Activated naive CD4-positive, alpha-beta T cell (primary cell): ENCODE measurements at regions not wholly inside any gene's neighbourhood (a gene's known extent, or its start where the extent isn't known, plus 50 kb on each side); places are given as distances from the start of the nearest gene placed in this dataset.

Experiments used
- DNase-seq, 4 experiments: peaks; one replicate each; lab custom pipeline; 2025; lab: John Stamatoyannopoulos, UW

DNA sequence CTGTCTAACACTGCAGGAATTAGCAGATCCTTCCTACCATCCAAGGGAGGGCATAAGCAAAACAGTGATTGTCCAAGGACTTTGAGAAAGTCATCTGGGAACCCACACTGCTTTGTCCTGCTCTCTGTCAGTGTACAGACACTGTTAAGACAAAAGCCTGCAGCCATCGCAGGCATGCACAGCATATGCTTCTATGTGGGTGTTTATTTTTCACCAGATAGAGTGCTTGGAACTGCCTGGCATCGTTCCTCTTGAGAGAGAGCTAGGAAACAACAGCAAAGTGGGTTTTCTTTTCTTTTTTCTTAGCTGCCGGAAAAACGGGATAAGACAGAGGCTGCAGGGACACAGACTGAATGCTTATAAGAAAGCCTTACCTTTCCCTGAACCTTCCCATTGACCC lies 212.3 kb downstream of the ICE1 start:
- DNase-seq = no peak

DNA sequence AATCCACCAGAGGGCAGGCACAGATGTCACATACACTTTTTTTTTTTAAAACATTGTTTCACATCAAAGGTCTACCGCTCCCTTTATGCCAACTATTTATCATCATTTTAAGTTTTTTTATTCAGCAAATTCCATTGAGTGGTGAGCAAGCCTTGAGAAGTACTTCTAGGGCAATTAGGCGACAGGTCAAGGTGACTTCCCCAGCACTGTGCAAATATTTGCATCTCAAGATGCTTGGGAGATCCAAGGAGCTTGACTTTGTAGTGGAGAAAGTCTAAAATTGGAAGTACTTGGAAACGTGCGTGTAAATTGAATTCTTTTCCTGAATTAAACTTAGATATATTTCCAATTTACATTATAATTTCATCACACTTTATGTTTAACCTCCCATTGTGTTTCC lies 211.1 kb downstream of the ICE1 start:
- DNase-seq = no peak

DNA sequence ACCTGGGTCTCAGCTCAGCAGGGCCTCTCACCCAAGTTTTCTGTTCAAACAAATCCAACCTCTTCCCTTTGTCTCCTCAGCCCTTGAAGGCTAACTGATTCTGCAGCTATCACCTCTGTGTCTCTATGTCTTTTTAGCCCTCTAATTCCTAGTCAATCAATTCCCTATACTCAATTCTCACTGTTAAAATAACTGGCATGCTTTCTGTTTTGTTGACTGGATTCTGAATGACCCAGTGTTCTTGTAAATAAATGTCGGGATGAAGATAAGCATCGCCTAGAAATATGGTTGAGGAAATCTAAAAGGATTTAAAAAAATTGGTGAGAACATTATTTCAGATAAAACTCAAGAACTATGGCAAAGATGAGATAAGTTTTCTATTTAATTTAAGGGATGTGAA lies 210.2 kb downstream of the ICE1 start:
- no peak for DNase-seq

DNA sequence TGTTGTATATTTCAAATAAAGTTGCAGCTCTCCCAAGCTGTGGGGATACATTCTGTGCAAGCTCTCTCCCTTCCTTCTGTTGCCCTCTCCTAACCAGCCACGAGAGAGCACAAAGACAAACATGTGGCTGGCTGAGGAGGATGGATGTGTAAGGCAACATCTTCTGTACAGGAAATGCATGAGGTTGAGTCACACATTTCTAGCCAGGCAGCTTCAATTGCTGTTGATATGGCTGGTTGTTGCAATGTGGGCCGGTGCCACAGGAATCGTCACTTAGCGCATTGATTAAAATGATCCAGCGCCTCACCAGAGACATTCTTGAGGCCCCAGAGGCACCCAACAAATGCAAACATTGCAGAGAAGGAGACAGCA lies 207.1 kb downstream of the ICE1 start:
- no peak for DNase-seq

DNA sequence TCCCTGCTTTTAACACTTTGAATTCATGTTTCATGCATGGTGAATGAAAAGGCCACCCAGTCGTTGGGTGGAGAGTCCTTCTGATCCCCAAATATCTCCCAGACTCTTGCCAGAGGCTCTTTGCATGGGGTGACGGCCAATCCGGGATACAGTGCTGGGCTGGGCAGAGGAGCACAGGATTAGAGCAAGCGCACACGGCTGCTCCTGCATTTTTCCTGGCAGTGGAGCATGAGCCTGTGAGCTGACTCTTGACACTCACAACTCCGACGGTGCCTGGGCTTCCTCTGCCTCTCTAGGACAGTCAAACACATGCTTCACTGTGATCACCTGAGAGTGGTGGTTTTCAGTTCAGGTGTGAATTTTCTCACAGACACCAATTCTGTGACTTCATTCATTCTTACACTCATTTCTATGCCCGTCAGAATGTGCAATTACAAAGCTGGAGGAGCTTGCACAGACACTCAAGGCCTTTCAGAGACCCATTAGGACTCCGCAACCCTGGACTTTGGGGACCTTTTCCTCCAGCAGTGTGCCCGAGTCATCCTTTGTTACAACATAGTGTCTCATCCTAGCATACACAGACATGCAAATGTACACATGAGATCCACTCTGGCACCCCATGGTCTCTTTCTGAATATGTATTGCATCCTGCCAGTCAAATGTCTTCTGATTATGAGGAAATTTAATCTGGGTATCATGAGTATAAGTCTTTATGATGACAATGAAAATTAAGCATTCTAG lies 206.6 kb downstream of the ICE1 start:
- DNase-seq = no peak

DNA sequence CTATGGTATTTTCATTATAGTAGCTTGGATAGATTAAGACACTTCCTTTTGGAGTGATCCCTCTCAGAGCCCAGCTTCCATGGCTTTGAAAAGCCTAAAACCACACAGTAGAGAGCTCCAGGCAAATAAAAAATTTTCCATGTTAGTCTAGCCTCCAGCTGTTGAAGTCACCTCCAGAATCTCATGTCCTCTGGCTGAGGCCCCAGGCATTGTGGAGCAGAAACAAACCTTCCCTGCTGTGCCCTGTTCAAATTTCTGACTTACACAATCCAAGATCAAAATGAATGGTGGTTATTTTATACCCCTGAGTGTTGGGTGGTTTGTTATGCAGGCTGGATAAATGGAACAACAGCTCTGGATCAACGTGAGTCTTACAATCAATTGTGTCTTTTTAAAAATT lies 203.9 kb downstream of the ICE1 start:
- no peak for DNase-seq

DNA sequence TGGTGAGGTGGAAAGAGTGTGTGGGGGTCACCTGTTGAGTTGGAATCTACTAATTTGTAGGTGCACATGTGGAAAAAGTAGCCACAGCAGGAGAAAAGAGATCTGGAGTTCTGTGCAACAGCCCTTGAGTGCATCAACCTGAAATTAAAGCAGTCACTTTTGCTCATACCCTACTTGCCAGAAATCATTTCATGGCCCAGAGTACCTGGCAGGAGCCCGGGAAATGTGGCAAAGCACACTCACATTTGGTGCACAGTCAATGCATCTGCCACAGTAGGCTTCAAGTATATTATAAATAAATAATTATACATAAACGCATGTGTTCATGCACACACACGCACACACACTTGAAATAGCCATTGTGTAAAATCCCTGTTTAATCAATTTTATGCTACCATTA lies 203.0 kb downstream of the ICE1 start:
- no peak for DNase-seq

DNA sequence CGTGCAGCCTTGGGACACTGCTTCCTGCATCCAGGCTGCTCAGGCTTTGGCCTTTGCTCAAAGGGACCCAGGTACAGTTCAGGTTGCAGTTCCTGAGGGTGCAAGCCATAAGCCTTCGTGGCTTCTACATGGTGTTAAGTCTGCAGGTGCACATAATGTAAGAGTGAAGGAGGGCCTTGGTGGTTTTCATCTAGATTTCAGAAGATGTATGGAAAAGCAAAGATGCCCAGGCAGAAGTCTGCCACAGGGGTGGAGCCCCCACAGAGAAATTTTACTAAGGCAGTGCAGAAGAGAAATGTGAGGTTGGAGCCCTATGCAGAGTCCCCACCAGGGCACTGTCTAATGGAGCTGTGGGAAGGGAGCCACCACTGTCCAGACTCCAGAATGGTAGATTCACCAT lies 200.9 kb downstream of the ICE1 start:
- no peak for DNase-seq

DNA sequence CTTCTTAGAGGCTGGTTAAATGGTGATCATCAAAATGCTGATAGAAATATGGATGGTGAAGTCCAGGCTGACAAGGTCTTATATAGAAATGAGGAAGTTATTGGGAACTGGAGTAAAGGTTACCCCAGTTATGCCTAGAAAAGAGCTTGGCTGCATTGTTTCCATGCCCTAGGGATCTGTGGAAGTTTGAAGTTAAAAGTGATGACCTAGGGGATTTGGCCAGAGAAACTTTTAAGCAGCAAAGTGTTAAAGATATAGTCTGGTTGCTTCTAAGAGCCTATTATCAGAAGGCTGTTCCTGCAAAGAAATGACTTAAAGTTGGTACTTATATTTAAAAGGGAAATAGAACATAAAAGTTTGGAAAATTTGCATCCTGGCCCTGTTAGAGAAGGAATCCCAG lies 200.3 kb downstream of the ICE1 start:
- no peak for DNase-seq

DNA sequence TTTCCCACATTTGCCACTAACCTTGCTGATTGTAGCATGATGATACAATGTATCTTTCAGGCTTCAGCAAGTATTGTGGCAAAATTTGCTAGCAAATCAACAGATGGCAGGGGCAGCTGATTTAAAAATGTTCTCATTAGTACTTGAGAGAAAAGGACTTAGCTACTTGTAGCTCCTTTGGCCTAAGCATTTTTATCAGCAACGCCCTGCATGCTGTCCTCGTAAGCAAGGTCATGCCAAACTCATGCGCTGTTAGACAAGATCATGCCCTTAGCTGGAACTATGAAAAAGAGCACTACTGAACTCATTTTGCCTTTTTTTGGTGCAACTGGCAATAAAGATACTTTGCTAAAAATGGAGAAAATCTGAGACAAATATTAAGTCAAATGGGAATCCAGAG lies 197.1 kb downstream of the ICE1 start:
- no peak for DNase-seq

DNA sequence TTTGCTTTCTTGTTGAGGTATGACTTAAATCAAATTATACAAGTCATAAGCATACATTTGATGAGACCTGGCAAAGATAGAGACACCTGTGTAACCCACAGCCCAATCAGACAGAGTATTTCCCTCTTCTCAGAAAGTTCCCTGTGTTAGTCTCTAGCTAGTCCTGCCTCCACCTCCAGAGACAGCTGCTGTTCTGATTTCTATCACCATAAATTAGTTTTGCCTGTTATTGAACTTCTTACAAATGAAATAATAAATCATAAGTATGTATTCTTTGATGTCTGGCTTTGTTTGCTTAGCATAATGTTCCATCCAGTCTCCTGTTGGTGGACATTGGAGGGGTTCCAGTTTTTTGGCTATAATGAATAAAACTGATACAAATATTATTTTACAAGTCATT lies 194.5 kb downstream of the ICE1 start:
- no peak for DNase-seq

DNA sequence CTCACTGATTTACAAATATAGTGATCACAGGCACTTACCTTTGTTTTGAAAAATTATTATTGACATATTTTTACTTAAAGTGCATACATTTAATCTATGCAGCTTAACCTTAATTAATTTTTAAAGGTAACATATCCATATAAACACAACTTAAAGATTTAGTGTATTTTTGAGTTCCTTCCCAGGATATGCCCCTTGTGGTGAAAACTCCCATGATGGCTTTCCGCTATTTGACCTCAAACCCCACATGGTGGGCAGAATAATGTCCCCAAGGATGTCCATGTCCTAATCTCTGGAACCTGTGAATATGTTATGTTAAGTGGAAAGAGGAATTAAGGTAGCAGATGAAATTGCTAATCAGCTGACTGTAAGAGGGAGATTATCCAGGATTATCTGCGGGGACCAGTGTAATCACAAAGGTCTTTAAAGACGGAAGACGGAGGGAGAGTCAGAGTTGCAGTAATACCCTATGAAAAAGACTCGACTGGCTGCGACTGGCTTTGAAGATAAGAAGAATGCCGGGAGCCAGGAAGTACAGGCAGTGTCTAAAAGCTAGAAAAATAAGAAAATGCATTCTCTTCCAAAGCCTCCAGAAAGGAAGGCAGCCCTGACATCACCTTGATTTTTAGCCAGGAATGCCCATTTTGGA lies 193.9 kb downstream of the ICE1 start:
- DNase-seq = no peak

DNA sequence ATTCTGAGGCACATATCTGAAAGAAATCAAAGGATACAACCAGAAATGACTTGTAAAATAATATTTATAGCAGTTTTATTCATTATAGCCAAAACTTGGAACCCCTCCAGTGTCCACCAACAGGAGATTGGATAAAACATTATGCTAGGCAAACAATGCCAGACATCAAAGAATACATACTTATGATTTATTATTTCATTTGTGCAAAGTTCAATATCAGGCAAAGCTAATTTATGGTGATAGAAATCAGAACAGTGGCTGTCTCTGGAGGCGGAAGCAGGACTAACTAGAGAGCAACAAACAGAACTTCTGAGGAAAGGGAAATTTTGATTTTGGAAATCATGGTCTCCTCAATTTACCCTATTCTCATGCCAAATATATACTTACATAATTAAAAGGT lies 193.1 kb downstream of the ICE1 start:
- DNase-seq = no peak

DNA sequence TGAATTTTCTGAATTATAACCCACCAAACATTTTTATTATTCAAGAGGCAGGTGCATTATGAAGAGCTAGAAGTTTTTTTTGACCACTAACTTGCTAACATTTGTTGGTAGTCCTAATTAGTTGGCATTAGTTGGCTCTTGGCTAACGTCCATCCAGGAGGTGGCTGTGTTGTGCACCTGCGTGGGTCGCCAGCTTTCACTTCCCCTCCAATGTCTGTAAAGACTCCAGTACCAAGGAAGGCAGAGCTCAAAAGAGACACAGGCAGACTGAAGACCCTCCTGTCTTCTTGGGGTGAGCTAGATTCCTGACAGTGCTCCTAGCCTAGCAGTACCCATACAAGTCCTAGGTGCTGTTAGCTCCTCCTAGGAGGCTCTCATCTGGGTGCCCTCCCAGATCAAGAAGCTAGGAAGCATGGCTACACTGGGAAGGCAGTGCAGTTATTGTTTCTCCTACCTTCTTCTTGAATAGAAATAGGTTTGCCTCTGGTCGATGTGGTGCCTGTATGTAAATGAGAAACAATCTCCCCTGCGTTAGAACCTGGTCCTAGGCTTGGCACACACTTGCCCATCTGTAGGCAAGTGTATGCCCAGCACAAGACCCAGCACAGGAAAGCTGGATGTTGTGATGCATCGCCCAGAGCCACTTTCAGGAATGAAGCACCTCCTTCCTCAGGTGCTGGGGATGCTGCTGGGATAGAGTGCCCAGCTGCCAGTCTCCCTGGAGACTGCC lies 190.9 kb downstream of the ICE1 start:
- no peak for DNase-seq

DNA sequence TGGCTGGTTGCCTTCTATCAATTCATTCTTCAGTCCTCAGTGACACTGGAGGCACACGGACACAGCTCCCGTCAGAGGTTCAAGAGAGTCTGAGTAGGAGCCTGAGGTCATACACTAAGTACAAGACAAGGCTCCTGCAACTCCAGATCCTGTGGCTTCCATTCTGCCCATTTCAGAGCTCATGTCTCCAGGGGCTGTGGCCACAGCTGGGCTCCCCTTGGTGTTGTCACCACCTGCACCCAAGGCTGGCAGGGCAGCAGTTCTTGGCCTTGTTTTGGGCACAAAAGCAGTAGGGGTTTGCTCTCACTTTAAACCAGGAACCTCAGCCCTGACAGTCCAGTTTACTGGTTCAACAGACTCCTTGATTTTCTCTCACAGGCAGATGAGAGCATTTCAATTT lies 189.6 kb downstream of the ICE1 start:
- DNase-seq = no peak

DNA sequence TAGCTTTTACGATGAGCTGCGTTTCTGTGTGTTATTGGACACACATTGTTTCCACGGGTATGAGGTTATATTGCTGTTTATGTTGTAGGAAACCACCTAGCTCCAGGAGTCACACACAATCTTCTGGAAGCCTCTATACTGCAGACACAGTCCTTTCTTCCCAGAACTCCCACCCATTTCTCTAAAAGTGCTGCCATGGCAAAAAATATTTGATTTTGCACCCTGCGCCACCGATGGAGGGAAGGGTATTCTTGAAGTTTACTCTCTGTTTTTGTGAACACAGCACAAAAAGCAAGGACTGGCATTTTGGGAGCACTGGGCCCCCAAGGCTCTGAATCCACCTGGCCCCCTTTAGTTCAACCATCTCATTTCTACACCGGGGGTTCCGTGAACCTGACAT lies 187.5 kb downstream of the ICE1 start:
- no peak for DNase-seq

DNA sequence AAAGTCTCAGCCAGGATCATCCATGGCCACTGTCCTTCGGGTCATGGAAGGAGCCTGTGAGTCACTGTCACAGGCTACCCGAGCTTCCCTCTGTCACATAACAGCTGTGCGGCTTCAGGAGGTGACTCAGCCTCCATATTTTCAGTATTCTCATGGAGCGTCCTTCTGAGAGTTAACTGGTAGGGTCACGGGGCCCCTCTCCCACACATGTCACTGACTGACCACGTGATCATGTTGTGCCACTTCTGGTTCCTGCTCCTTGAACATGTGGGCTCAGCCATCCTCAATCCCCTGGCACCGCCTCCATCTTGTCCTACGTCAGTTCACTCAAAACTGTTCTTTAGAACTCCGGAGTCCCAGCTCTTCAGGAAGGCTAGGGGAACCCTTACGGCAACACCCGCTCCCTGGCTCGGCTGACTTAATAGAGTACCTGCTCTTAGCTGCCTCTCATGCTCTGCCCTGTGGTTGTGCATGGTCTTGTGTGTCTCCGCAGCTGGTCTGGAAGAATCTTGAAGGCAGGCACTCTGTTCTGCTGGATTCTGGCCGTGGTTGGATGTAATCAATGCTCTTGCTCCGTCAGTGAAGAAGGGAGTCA lies 182.8 kb downstream of the ICE1 start:
- DNase-seq = no peak

DNA sequence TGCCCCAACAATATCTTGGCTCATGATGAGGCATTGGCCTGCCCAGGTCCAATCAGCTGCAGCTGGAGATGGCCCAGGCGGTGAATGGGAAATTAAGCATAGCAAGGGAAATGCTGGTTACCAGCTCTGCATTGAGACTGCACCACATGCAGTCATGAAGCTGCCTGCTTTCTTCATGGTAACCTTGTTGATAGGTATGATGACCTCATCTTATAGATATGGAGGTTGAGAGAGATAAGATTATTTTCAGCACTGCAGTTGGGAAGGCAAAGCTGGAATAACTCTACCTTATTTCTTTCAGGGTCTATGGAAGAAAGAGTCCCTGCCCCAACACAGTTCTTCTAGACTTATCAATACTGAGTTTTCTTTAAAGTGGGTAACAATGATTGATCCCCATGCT lies 180.1 kb downstream of the ICE1 start:
- DNase-seq = no peak

DNA sequence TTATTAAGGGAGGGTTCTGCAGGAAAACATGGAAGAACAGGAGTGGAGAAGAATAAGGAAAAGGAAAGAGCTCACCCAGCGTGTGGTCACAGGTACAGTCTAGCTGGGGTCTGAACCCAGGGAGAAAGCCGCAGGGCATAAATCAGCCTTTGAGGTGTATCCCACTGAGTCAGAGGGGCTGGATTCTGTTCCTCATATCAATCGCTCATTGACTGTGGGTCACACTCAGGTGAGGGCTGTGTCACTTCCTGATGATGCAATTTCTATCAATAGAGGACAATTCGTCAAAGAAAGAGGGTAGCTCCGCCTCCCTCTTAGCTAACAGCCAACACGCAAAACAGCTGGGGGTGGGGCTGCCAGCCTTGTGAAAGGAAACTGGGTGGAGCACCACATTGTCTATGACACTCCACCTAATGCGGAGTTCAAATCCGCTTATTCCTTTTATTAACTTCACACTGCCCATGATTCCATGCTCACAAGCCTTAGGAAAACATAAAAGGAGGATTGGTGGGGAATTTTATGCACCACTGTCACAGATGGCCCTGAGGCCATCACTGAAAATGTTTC lies 176.2 kb downstream of the ICE1 start:
- DNase-seq = no peak

DNA sequence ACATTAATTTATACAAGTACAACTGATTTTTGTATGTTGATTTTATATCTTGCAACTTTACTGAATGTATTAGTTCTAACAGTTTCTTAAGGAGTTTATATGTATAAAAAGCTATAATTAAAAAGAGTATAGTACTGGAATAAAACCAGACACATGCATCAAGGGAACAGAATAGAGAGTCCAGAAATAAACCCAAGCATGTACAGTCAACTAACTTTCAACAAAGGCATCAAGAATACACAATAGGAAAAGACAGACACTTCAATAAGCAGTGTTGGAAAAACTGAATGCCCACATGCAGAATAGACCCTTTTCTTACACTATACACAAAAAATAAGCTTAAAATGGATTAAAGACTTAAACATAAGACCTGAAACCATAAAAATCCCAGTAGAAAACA lies 170.9 kb downstream of the ICE1 start:
- no peak for DNase-seq

DNA sequence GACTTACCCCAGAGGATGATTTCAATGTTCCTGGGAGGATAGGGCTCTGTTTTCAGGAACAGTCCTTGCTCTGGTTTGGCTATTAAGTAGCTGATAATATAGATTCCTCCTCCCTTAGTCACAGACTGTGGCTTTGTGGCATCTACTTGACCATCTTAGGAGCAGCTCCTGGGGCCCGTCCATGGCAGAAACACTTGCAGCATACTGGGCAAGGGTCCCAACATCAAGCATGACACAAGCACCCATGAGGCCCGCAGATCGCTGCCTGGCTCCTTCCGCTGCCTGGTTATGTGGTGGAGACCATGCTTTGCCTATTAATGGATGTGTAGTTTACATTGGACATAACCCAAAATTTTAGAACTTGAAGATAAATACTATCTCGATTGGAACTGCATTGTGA lies 170.1 kb downstream of the ICE1 start:
- DNase-seq = no peak

DNA sequence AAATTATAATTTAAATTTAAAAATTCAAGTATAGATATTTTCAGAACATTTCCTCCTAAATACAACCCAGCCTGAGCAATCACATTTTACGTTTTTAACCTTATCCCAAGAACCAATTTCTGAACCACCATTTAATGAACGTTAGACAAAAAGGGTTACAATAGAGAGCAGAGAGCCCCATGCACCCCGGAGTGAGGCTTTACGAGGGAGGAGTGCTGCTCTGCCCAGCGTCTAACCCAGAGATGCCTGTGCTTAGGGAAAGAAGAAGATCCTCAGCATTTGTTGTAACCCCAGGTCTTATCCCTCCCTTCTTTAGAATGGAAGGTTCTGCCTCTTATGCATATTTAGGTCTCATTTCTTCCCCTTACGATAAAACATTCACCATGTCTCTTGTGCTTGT lies 169.1 kb downstream of the ICE1 start:
- DNase-seq = no peak

DNA sequence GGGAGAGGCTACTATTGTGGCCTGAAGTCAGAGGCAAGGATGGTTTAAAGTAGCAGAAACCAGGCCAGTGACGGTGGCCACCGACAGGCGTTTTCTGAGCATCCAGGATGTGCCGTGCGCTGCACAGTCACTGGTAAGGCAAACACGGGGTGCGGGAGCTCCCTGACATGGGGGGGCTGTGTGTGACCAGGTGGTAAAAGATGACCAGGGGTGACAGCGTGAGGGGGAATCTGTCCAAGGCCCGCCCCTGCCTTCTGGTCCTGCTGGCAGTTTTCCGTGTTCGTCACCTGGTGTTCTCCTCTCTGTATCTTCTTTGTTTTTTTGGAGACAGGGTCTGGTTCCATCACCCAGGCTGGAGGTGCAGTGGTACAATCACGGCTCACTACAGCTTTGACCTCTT lies 167.4 kb downstream of the ICE1 start:
- no peak for DNase-seq
